WTC11 (cell line): ENCODE measurements at regions not wholly inside any gene's neighbourhood (a gene's known extent, or its start where the extent isn't known, plus 50 kb on each side); places are given as distances from the start of the nearest gene placed in this dataset.

Source experiments
- ATAC-seq: fragments of 200-7000 bp; cut with Tn5 transposase; 2 replicates; pipeline ENCODE4 v1.10.0; 2021; ENCODE audit warnings: mild to moderate bottlenecking, moderate library complexity
- CTCF ChIA-PET: fragments of 300-600 bp; sonication (Branson Sonifier 250); formaldehyde crosslinking; loops from one replicate; lab custom pipeline; 2021; ENCODE audit warnings: antibody characterized with exemption; lab: Charles Lee
- POLR2A ChIA-PET: fragments of 350-600 bp; sonication (Branson Sonifier 250); formaldehyde crosslinking; loops from one replicate; lab custom pipeline; 2021; ENCODE audit warnings: antibody characterized with exemption; lab: Charles Lee
- DNase-seq: peaks from one replicate; pipeline ENCODE4 v3.0.0; 2021; ENCODE audit warnings: low spot score
- H3K27ac Mint-ChIP-seq: 2 replicates; pipeline ENCODE4 v1.8.0; 2021; ENCODE audit warnings: mixed read lengths
- H3K27me3 Mint-ChIP-seq: 2 replicates; pipeline ENCODE4 v1.8.0; 2021; ENCODE audit warnings: low read depth, mild to moderate bottlenecking, moderate library complexity, mixed read lengths
- H3K36me3 Mint-ChIP-seq: 2 replicates; pipeline ENCODE4 v1.8.0; 2021; ENCODE audit warnings: mixed read lengths
- H3K4me1 Mint-ChIP-seq: 2 replicates; pipeline ENCODE4 v1.8.0; 2022; ENCODE audit warnings: mixed read lengths
- H3K4me3 Mint-ChIP-seq: 2 replicates; pipeline ENCODE4 v1.8.0; 2021; ENCODE audit warnings: mild to moderate bottlenecking, moderate library complexity, mixed read lengths
- H3K9me3 Mint-ChIP-seq: 2 replicates; pipeline ENCODE4 v1.8.0; 2021; ENCODE audit warnings: mixed read lengths
- ATF6 ChIP-seq: sonication (generic); formaldehyde crosslinking; IDR thresholded peaks from 2 replicates; pipeline ENCODE4 v1.8.1; 2023; ENCODE audit warnings: mild to moderate bottlenecking, missing genetic modification reagents
- CDX4 ChIP-seq: fragments of 250-450 bp; sonication (Bioruptor Pico); IDR thresholded peaks from 2 replicates; pipeline ENCODE4 v1.9.0; 2021; ENCODE audit warnings: moderate library complexity, mild to moderate bottlenecking, inconsistent platforms, borderline replicate concordance
- FOXK1 ChIP-seq: sonication (generic); formaldehyde crosslinking; IDR thresholded peaks from 2 replicates; pipeline ENCODE4 v1.8.0; 2022; ENCODE audit warnings: mild to moderate bottlenecking, moderate library complexity, missing genetic modification reagents
- GRHL2 ChIP-seq: fragments of 250-450 bp; sonication (Bioruptor Pico); IDR thresholded peaks from 2 replicates; pipeline ENCODE4 v1.8.0; 2022; ENCODE audit warnings: mild to moderate bottlenecking, moderate library complexity; ENCODE audit not compliant: insufficient replicate concordance, severe bottlenecking
- GTF2I ChIP-seq: fragments of 250-450 bp; sonication (Bioruptor Pico); conservative IDR thresholded peaks from 2 replicates; pipeline ENCODE4 v1.4.0; 2021; ENCODE audit warnings: mild to moderate bottlenecking
- HMGA2 ChIP-seq: fragments of 250-450 bp; sonication (Bioruptor Pico); IDR thresholded peaks from 2 replicates; pipeline ENCODE4 v1.4.0; 2021; ENCODE audit warnings: mild to moderate bottlenecking, moderate library complexity
- NR1H2 ChIP-seq: sonication (generic); formaldehyde crosslinking; IDR thresholded peaks from 2 replicates; pipeline ENCODE4 v1.9.0; 2021; ENCODE audit warnings: mild to moderate bottlenecking, moderate library complexity, missing genetic modification reagents
- RELA ChIP-seq: sonication (generic); formaldehyde crosslinking; IDR thresholded peaks from 2 replicates; pipeline ENCODE4 v1.8.1; 2022; ENCODE audit warnings: missing genetic modification reagents, mild to moderate bottlenecking, borderline replicate concordance
- SP1 ChIP-seq: sonication (generic); formaldehyde crosslinking; conservative IDR thresholded peaks from 2 replicates; pipeline ENCODE4 v1.8.1; 2022; ENCODE audit warnings: missing genetic modification reagents
- ZNF121 ChIP-seq: sonication (generic); formaldehyde crosslinking; IDR thresholded peaks from 2 replicates; pipeline ENCODE4 v1.8.0; 2023; ENCODE audit warnings: missing genetic modification reagents
- ZNF263 ChIP-seq: sonication (generic); formaldehyde crosslinking; IDR thresholded peaks from 2 replicates; pipeline ENCODE4 v1.8.1; 2022; ENCODE audit warnings: low read depth, mild to moderate bottlenecking, moderate library complexity, missing genetic modification reagents
- ZNF423 ChIP-seq: fragments of 250-450 bp; sonication (Bioruptor Pico); IDR thresholded peaks from 2 replicates; pipeline ENCODE4 v2.1.2; 2022; ENCODE audit warnings: mild to moderate bottlenecking, moderate library complexity
- ZNF532 ChIP-seq: fragments of 250-450 bp; sonication (Bioruptor Pico); IDR thresholded peaks from 2 replicates; pipeline ENCODE4 v1.9.0; 2021; ENCODE audit warnings: mild to moderate bottlenecking, borderline replicate concordance
- TF ChIP-seq, protein P1 (sequence below): sonication (generic); formaldehyde crosslinking; IDR thresholded peaks from 2 replicates; pipeline ENCODE4 v1.8.0; 2022; ENCODE audit warnings: missing genetic modification reagents

- Mint-ChIP-seq H3K27me3 (no peaks in the 10 kb centered on the region), H3K36me3 (no peaks in the 10 kb centered on the region), H3K27ac (no peak overlapping the region)
- TF ChIP-seq HMGA2 (CRISPR knock-in tag): no peak
- TF ChIP-seq ZNF263 (CRISPR knock-in tag): no peak
- no peak for TF ChIP-seq RELA (CRISPR knock-in tag)
- no peak for TF ChIP-seq ZNF121 (CRISPR knock-in tag)
- no peak for TF ChIP-seq GRHL2
- TF ChIP-seq, all 79 proteins: peak for 0
- Mint-ChIP-seq H3K4me1 (no peaks in the 10 kb centered on the region), H3K4me3 (no peak overlapping the region), H3K9me3 (no peaks in the 10 kb centered on the region)
- no peak for DNase-seq
- CTCF ChIA-PET: no interaction called here
- ATAC-seq: no peak
- POLR2A ChIA-PET: no interaction called here
These were observed 211.9 kb upstream of the GRM3 start for GRCh38 chr7:86431761-86432160.

DNA sequence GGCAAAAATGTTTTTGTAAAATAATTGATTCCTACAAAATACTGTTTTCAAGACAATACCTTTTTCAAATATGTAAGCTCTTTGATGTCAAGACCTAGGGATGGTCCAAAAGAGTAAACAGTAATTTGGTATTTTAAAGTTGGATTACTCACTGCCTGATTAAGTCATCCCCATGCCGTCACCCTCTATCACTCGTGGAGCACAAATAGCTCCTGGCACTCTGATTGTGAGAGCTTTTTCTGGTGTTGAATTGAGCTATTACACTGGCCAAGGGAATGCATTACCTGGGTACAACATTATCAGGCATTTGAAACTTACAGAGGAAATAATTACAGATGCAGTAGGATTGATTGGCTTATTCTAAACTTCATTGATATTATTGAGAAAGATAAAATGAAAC is 231.9 kb upstream of the GRM3 start:
- CTCF ChIA-PET: no interaction called here
- no peaks in the 10 kb centered on the region for H3K4me1 Mint-ChIP-seq
- H3K27me3 Mint-ChIP-seq: no peaks in the 10 kb centered on the region

More for the DNA sequence above, 231.9 kb upstream of the GRM3 start:
- POLR2A ChIA-PET: no interaction called here
- Mint-ChIP-seq H3K4me3 (no peak overlapping the region), H3K9me3 (0 out of 2 replicates have a peak, but pooled peaks cover 6% of the 10 kb centered on the region), H3K36me3 (no peaks in the 10 kb centered on the region), H3K27ac (no peak overlapping the region)
- TF ChIP-seq NR1H2 (CRISPR knock-in tag) (no peak), SP1 (CRISPR knock-in tag) (no peak), ZNF423 (CRISPR knock-in tag) (no peak), GTF2I (CRISPR knock-in tag) (no peak), FOXK1 (CRISPR knock-in tag) (no peak), ATF6 (CRISPR knock-in tag) (no peak), ZNF532 (CRISPR knock-in tag) (no peak), CDX4 (CRISPR knock-in tag) (no peak)
- TF ChIP-seq, protein P1, sequence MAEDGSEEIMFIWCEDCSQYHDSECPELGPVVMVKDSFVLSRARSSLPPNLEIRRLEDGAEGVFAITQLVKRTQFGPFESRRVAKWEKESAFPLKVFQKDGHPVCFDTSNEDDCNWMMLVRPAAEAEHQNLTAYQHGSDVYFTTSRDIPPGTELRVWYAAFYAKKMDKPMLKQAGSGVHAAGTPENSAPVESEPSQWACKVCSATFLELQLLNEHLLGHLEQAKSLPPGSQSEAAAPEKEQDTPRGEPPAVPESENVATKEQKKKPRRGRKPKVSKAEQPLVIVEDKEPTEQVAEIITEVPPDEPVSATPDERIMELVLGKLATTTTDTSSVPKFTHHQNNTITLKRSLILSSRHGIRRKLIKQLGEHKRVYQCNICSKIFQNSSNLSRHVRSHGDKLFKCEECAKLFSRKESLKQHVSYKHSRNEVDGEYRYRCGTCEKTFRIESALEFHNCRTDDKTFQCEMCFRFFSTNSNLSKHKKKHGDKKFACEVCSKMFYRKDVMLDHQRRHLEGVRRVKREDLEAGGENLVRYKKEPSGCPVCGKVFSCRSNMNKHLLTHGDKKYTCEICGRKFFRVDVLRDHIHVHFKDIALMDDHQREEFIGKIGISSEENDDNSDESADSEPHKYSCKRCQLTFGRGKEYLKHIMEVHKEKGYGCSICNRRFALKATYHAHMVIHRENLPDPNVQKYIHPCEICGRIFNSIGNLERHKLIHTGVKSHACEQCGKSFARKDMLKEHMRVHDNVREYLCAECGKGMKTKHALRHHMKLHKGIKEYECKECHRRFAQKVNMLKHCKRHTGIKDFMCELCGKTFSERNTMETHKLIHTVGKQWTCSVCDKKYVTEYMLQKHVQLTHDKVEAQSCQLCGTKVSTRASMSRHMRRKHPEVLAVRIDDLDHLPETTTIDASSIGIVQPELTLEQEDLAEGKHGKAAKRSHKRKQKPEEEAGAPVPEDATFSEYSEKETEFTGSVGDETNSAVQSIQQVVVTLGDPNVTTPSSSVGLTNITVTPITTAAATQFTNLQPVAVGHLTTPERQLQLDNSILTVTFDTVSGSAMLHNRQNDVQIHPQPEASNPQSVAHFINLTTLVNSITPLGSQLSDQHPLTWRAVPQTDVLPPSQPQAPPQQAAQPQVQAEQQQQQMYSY (CRISPR knock-in tag): no peak
- ATAC-seq (no peak), DNase-seq (no peak)
